HG03460 (cell line): ENCODE measurements at regions not wholly inside any gene's neighbourhood (a gene's known extent, or its start where the extent isn't known, plus 50 kb on each side); places are given as distances from the start of the nearest gene placed in this dataset.

Source experiments
- ATAC-seq: cut with Tn5 transposase; IDR thresholded peaks from one replicate; pipeline ENCODE4 v1.9.1; 2021; ENCODE audit not compliant: unreplicated experiment

DNA sequence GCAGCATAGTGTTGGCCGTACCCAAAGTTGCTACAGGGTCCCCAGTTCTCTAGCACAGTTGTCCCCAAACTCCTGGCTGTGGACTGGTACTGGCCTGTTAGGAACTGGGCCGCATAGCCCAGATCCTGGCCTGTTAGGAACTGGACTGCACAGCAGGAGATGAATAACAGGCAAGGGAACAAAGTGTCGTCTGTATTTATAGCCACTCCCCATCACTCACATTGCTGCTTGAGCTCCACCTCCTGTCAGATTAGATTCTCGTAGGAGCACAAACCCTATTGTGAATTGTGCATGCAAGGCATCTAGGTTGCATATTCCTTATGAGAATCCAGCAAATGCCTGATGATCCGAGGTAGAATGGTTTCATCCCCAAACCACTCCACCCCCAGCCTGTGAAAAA lies 604.0 kb upstream of the LMCD1 start:
- no peak for ATAC-seq

DNA sequence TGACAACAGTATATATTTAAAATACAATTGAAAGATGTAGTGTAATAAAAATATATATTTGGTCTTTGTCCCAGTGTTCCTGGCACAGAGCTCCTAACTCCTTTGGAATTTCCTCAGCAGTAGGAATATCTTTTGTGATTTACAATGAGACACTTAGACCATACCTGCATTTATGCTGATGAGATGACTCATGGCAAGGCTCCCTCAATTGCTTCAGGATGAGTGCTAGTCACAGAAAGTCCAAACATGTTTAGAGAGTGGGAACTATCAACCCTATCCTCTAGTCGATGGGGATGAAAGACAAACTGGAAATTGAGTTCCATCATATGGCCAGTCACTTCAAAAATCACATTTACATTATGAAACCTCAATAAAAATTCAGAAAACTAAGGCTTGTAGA lies 588.3 kb upstream of the LMCD1 start:
- ATAC-seq = no peak

DNA sequence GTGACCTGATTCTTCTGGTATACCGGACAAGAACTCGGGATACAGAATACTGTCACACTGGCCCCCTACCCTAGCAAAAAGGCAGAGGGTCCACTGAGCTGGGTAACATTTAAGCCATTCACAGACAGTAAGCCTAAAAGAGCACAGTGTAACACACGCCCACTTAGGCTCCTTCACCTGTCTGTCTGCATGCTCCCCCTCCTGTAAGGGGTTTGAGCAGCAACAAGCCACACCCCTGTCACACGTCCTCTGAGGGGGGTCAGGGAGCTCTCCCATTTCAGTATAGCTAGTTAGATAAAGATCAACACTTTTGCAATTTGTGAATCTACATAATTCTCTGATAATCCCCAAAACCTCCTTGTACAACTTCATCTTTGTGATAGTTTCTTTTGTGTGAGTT lies 586.3 kb upstream of the LMCD1 start:
- no peak for ATAC-seq

DNA sequence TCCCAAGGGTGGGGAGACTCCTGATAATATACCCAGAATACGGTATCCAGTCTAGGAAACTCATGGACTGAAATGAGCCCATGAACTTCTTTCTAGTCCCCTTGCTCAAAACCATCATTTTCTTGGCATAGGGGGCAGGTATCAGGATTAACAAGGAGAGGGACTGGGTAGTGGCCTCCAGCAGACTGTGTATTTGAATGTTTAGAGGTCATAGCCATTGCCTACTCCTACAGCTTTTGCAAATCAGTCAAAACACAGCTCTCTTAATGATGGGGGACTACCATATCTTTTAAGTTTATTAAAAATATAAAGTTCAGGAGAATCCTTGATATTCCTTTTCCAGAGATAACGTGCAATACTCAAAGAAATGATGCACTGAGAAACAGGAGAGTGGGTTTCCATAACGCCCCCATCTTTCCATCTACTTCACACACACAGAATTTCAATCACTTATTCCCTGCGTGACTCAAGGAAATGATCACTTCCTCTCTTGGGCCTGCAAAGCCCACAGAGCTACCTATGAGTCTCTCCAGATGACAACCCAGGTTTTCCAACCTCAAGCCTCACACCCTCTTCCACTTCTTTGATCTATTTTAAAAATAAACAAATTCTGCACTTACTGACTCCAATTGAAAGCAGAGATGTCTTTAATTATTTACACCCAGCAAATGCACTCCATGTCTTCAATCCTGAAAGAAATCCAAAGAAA lies 584.0 kb upstream of the LMCD1 start:
- no peak for ATAC-seq

DNA sequence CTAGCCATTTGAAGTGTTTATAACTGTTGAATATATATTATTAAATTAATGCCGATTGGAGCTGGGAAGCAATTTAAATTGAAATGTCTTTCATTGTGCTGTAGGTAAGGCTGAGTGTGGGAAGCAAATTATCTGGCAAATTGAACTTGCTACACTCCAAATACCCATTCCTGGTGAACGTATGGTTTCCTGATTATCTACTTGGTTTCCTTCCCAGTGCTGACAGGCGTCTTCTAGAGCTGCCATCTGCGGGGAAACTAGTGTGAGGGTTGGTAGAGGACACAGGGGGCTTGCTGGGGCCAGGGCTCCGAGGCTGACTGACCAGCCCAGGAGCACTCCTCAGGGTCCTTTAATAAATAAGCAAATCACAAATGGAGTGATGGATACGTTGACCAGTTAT lies 581.4 kb upstream of the LMCD1 start:
- no peak for ATAC-seq

DNA sequence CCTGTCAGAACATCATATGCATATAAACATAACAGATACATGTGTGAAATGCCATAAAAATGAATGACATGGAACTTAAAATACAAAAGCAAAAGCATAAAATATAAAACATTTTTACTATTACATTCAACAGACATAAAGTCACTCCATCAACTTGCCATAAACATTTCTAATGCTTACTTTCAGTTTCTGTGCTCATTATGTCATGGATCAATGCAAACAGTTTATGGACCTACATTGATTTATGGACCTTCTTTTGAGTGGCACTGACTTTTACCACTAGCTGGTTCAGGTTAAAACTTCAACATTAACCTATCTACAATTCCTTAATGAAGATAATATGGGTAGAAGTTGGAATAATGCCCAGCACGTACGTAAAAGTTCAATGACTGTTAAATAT lies 577.4 kb upstream of the LMCD1 start:
- no peak for ATAC-seq

DNA sequence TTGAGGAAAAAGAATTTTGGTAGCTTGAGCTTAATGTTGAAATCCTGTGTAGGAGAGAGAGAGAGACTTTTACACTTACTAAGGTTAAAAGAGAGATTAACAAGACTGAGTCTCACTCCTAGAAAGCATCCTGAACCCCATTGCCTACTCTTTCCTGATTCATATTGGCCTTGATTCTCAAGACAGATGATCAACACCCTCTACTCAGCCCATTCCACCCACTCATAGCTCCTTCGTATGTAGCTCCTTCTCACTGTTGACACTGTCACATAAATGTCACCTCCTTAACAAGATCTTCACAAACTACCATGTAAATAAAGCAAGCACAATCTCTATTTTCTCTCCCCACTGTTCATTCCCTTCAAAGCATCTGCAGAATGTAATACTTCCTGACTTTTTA lies 574.6 kb upstream of the LMCD1 start:
- ATAC-seq = no peak

DNA sequence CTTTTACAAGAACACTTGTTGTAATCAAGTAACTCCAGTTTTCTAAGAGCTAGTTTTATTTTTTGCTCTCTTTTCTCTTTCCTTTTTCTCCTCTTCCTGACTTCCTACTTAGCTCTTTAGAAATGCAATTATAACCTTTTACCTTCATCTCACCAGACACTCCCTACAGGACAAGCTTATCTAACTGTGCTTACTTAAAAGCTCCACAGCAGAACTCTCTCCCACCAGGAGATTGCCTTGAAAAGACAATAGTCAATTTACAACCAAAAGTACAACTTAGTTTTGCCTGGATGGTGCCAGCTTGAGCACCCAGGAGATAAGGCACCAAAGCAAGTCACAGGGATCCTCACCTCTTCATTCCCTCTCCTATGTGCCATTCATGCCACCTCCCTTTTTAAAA lies 573.8 kb upstream of the LMCD1 start:
- no peak for ATAC-seq

DNA sequence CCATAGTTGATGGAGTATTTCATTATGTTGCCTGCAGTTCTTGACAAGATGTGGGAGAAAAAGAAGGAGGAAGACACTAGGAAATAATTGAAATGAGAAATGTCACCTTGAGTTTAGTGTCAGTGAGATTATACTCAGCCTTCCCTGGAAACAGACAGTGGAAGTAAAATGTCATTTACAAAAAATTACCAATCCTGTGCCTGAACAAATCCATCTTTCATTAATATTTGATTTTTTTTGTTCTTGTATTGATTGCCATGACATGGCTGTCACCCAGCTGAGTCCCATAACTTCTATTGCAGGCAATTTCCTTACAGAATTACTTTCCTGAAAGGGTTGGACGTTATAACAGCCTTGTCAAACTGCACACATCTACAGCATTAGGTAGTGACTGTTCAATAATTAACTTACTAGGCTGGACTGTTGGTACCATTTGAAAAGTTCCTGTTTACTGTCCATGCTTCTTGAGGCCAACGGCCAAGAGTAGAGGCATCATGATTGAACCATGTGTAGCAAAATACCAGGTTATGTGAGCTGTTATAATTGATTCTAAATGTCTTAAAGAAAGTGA lies 572.2 kb upstream of the LMCD1 start:
- ATAC-seq = no peak

DNA sequence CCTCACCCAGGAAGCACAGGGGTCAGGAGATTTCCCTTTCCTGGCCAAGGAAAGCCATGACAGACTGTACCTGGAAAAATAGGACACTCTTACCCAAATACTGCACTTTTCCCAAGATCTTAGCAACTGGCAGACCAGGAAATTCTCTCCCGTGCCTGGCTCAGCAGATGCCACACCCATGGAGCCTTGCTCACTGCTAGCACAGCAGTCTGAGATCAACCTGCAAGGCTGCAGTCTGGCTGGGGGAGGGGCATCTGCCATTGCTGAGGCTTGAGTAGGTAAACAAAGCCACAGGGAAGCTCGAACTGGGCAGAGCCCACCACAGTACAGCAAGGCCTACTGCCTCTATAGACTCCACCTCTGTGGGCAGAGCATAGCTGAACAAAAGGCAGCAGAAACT lies 567.3 kb upstream of the LMCD1 start:
- ATAC-seq = no peak

DNA sequence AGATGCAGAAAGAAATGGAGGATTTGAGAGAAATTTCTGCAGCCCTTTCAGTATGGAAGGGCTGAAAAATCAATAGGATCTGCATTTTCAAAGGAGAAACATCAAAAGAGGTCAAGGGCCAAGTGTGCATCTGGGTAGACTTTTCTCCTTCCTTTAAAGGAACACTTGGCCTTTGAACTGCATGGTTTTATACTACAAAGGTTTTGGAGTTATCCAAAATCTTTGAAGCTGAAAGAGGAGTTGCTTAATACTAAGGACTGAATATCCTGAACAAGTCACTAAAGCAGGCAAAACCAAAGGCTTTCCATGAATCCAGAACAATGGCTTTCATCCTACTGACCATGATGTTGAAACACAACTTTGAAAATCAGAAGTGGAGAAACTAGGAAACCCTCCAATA lies 553.7 kb upstream of the LMCD1 start:
- no peak for ATAC-seq

DNA sequence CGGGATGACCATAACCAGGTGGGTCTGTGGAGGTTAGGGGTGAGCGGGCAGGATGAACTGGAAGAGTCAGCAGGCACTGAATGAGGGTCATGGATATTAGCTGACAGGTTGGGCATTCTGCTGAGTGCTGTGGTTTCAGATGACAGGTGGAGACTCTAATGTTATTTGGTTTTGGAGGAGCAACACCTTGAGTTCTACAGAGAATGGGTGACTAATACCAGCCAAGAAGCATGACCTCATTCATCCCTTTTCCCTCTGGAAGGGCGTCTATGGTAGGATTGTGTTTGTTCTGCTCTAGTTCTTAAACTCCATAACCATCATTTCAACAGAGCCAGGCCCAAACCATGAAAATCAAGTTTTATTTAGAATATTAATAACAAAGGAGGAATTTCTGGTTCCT lies 550.7 kb upstream of the LMCD1 start:
- ATAC-seq = no peak

DNA sequence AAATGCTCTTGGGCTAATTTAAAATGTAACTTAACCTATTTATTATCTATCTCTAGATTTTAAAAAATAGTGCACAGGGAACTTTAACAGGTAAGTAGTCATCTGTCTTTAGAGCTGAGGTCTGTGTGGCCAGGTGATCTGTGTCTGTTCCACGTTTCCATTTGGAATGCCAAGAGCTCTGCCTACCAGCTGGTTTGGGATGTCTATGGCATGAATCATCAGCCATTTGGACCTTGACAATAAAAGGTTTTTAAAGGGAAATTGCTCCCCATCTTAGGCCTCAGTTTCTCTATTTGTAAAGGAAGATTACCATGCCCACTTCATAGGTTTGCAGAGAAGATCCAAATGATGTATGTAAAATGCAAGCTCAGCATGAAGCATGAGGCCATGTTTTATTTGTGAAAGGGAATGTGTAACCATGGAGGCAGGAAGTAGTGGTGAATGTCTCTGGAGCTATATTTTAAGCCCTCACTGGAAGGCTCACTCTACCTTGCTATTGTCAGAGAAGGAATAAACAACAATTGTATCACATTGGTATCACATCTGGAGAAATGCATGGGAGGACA lies 548.1 kb upstream of the LMCD1 start:
- ATAC-seq = no peak

DNA sequence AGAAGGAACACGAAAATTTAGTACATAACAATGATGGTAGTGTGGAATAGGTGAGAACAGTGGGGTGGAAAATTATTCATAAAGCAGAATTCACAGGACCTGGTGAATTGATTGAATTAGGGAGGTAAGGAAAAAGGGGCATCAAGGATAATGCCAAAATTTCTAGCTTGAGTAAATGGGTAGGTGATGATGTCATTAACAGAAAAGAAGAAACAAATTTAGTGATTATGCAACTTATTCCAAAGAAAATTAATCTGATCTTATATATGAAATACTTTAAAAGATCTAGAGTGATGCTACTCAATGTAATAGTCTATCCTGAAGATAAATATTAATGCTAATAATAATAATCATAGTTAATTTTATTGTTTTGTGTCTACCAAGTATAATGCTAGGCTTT lies 544.6 kb upstream of the LMCD1 start:
- no peak for ATAC-seq

DNA sequence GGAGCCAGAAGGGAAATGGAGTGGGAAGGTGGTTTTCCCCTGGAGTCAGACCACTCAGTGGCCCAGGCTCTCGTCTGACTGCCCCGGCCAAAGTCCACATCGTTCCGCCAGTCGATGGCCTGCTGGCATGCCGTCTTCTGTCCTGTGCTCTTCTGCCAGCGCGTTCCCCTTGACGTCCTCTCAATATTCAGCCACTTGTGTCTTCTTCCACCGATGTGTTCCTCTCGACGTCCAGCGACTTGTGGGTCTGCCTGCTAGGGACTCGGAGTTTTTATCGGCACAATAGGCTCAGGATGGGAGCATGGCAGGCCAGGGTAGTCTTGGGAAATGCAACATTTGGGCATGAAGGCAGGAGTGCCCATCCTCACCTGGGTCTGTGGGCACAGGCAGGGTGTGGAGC lies 542.5 kb upstream of the LMCD1 start:
- ATAC-seq = no peak

DNA sequence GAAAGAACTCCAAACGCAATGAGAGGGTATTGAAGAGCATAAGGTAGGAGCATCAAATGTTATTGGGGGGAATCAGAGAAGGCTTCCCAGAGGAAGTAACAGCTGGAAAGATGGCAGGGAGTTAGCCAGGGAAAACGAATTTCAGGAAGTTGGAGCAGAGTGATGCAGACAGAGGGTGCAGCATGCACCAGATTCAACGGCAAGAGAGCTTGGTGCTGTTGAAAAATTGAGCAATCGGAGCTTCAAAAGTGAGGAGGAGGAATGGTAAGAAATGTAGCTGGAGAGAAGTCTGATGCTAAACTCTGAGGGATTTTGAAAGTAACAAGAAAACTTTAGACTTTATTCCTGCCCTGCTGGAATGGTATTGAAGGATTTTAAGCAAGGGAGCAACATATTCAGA lies 541.0 kb upstream of the LMCD1 start:
- no peak for ATAC-seq

DNA sequence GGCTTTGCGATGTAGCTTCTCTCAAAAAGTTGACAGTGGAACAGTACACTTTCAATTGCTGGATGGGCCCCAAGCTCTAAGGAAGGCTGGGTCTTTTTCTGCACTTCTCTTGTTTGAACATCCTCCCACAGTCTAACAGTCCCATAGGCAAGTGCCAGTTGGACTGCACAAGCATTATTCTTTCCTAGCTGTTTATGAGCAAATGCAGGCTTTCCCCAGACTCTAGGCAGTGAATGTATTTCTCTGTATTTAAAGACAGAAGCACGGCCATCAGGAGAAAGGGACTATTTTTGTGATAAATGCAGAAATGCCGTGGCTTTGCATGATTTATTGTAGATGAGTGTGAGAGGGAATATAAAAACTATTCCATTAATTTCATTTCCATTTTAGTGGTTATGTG lies 539.3 kb upstream of the LMCD1 start:
- no peak for ATAC-seq

DNA sequence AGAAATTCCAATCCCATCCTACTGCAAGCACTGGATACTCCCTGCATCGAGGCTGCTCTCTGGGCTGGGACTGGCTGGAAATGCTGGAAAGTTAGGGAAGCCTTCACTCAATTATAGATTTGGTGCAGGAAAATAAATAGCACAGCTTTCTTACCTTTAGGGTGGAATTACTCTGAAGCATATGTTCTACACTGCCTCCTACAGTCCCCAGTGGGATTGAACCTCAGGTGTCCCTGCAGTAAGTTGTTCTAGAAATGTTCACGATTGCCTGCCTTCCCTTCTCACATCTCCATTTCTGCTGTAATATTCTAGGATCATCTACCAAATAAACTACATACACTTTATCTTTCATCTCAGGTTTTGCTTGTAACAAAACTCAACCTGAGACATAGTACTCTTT lies 536.7 kb upstream of the LMCD1 start:
- no peak for ATAC-seq

DNA sequence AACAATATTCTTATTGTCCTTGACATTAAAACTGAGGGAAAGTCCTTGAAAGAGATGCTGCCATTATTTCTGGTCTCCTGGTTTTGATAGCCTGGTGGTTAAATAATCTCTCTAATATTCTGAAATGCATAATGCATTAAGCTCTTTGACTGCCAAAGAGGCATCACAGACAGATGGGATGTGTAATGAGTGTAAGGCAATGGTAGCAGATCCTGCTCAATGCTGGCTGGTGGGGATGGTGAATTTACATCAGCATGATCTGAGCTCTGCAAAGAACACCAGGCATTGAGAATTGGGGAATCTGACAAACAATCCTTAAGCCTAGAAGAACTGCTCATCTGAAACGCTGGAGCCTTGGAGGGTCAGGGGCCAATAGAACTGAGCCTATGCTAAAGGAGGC lies 528.6 kb upstream of the LMCD1 start:
- no peak for ATAC-seq

DNA sequence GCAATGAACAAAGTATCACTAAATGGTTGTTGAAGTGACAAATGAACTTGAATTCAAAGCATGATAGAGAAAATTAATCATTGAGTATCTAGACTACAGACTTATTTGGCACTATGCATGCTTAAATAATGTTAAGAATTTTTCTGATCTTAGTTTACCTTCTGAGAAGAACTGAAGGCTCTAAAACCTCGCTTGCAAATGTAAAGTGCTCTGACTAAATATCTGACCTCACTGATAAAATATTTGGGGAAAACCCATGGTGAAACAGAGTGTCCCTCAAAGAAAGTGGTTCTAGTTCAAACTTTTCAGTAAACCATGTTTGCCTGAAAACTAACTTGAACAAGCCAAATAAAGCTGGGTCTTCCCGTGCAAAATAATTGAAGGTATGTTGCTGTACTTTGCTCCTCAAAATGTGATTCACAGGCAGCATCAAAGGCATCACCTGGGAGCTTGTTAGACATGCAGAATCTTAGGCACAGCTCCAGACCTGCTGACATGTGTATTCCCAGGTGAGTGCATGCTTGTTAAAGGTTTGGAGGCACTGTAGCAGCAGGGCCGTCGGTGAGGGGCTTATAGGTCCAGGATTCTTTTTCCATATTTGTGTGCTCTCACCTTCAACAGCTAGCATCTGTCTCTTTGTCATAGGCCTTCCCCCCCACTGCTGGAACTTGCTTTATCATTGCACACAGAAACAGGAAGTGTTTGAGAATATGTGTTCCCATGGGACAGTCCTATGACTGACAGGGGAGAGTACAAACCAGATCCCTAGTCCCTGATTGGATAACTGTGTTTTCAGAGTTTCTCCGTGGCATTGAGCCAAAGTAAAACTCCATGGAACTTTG lies 524.2 kb upstream of the LMCD1 start:
- ATAC-seq = no peak

DNA sequence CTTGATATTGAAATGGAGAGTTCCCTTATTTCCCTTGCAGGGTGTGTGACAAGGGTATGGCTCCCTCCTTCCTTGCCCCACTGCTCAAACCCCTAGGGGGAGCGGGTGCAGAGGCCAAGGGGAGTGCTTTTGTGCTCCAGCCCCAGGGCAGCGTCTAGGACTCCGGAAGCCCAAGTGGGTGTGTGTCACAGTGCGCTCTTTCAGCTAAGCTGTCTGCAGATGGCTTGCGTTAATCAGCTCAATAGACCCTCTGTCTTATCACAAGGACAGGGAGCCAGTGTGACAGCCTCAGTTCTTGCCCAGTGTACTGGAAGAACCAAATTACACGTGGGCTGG lies 523.6 kb upstream of the LMCD1 start:
- no peak for ATAC-seq

DNA sequence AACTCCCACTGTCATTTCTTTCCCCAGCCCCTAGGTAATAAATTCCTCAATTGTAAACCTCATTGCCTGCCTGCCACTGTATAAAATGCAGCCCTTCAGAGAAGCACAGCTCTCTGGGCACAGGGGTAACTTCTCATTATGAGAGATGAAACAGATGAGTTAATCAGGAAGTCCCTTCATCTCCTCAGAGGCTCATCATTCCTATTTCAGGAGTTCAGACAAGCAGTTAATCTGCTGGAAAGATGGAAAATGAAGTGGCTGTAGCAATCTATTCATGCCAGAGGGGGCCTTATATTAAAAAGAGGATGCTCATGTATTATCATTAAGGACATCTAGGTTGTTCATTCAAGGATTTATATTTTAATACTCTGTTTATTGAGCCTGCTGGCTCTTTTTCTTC lies 519.5 kb upstream of the LMCD1 start:
- no peak for ATAC-seq
